H9 (cell line): ENCODE measurements at regions not wholly inside any gene's neighbourhood (a gene's known extent, or its start where the extent isn't known, plus 50 kb on each side); places are given as distances from the start of the nearest gene placed in this dataset.

Source experiments
- DNase-seq: peaks from one replicate; pipeline ENCODE4 v3.0.0-alpha.2; 2017
- H2AFZ ChIP-seq: one replicate; pipeline ENCODE4 v1.6.1; 2013; ENCODE audit warnings: mild to moderate bottlenecking, low read length, control low read depth, moderate library complexity
- H2AK5ac ChIP-seq: 2 replicates; pipeline ENCODE4 v1.6.1; 2013; ENCODE audit warnings: low read length, control low read depth, mixed read lengths; ENCODE audit not compliant: insufficient read length
- H2BK120ac ChIP-seq: one replicate; pipeline ENCODE4 v1.6.1; 2013; ENCODE audit warnings: low read depth, mild to moderate bottlenecking, low read length, control low read depth, inconsistent platforms; ENCODE audit not compliant: poor library complexity, severe bottlenecking
- H2BK12ac ChIP-seq: 2 replicates; pipeline ENCODE4 v1.6.1; 2013; ENCODE audit warnings: low read length, control low read depth, mixed read lengths, low read depth; ENCODE audit not compliant: insufficient read length
- H2BK15ac ChIP-seq: 2 replicates; pipeline ENCODE4 v1.6.1; 2013; ENCODE audit warnings: low read depth, low read length, control low read depth
- H2BK20ac ChIP-seq: one replicate; pipeline ENCODE4 v1.6.1; 2013; ENCODE audit warnings: low read depth, mild to moderate bottlenecking, low read length, control low read depth, inconsistent platforms; ENCODE audit not compliant: poor library complexity, severe bottlenecking
- H2BK5ac ChIP-seq: 2 replicates; pipeline ENCODE4 v1.6.1; 2013; ENCODE audit warnings: low read length, control low read depth, mixed read lengths; ENCODE audit not compliant: insufficient read length
- H3K14ac ChIP-seq: 2 replicates; pipeline ENCODE4 v1.6.1; 2013; ENCODE audit warnings: low read length, control low read depth; ENCODE audit not compliant: insufficient read depth
- H3K18ac ChIP-seq: 2 replicates; pipeline ENCODE4 v1.6.1; 2013; ENCODE audit warnings: low read depth, mild to moderate bottlenecking, mixed read lengths, low read length, control low read depth; ENCODE audit not compliant: insufficient read length
- H3K23ac ChIP-seq: 2 replicates; pipeline ENCODE4 v1.6.1; 2013; ENCODE audit warnings: low read length, control low read depth, mixed read lengths, low read depth; ENCODE audit not compliant: insufficient read length
- H3K23me2 ChIP-seq: 2 replicates; pipeline ENCODE4 v1.6.1; 2013; ENCODE audit warnings: low read depth, mild to moderate bottlenecking, mixed read lengths, low read length, control low read depth; ENCODE audit not compliant: insufficient read length, poor library complexity, severe bottlenecking
- H3K27ac ChIP-seq: 2 replicates; pipeline ENCODE4 v1.5.1; 2013; ENCODE audit warnings: low read length, control low read depth, mixed read lengths, low read depth; ENCODE audit not compliant: insufficient read length
- H3K27me3 ChIP-seq: 2 replicates; pipeline ENCODE4 v1.6.1; 2013; ENCODE audit warnings: low read length, control low read depth, inconsistent platforms; ENCODE audit not compliant: insufficient read depth
- H3K4ac ChIP-seq: 2 replicates; pipeline ENCODE4 v1.6.1; 2013; ENCODE audit warnings: low read depth, mild to moderate bottlenecking, control low read depth, inconsistent platforms, low read length, moderate library complexity
- H3K4me1 ChIP-seq: 2 replicates; pipeline ENCODE4 v1.6.1; 2013; ENCODE audit warnings: low read length, control low read depth, inconsistent platforms; ENCODE audit not compliant: insufficient read depth
- H3K4me2 ChIP-seq: 2 replicates; pipeline ENCODE4 v1.6.1; 2013; ENCODE audit warnings: low read length, control low read depth, mixed read lengths; ENCODE audit not compliant: insufficient read length, insufficient read depth
- H3K56ac ChIP-seq: 2 replicates; pipeline ENCODE4 v1.6.1; 2013; ENCODE audit warnings: low read depth, mild to moderate bottlenecking, mixed read lengths, low read length, control low read depth; ENCODE audit not compliant: insufficient read length
- H3K79me1 ChIP-seq: 2 replicates; pipeline ENCODE4 v1.6.1; 2013; ENCODE audit warnings: low read depth, mild to moderate bottlenecking, moderate library complexity, low read length, control low read depth, inconsistent platforms; ENCODE audit not compliant: insufficient read depth, poor library complexity, severe bottlenecking
- H3K79me2 ChIP-seq: 2 replicates; pipeline ENCODE4 v1.6.1; 2013; ENCODE audit warnings: low read length, control low read depth, inconsistent platforms; ENCODE audit not compliant: insufficient read depth
- H3K9ac ChIP-seq: 2 replicates; pipeline ENCODE4 v1.6.1; 2013; ENCODE audit warnings: low read length, control low read depth, mixed read lengths; ENCODE audit not compliant: insufficient read length; ENCODE audit errors: extremely low read depth
- H3K9me3 ChIP-seq: one replicate; pipeline ENCODE4 v1.6.1; 2013; ENCODE audit warnings: low read depth, low read length, inconsistent platforms; ENCODE audit not compliant: control insufficient read depth
- H3T11ph ChIP-seq: one replicate; pipeline ENCODE4 v1.6.1; 2013; ENCODE audit warnings: mild to moderate bottlenecking, low read length, control low read depth, inconsistent platforms
- H4K20me1 ChIP-seq: one replicate; pipeline ENCODE4 v1.6.1; 2013; ENCODE audit not compliant: control insufficient read depth, insufficient read length, insufficient read depth
- H4K5ac ChIP-seq: 2 replicates; pipeline ENCODE4 v1.6.1; 2013; ENCODE audit warnings: low read depth, mild to moderate bottlenecking, mixed read lengths, low read length, control low read depth; ENCODE audit not compliant: insufficient read length
- H4K8ac ChIP-seq: replicated peaks from 2 replicates; pipeline ENCODE4 v1.6.1; 2013; ENCODE audit warnings: low read length, control low read depth, mixed read lengths, low read depth; ENCODE audit not compliant: insufficient read length
- H4K91ac ChIP-seq: 2 replicates; pipeline ENCODE4 v1.6.1; 2013; ENCODE audit warnings: low read depth, mild to moderate bottlenecking, moderate library complexity, mixed read lengths, low read length, control low read depth; ENCODE audit not compliant: insufficient read length
- H3K27ac Mint-ChIP-seq, 3 experiments: 2 replicates in 2 of 3; 3 replicates in 1 of 3; pipeline ENCODE4 v1.8.0; 2020 to 2021; ENCODE audit warnings: mixed read lengths in 3 of 3, mild to moderate bottlenecking in 1 of 3, moderate library complexity in 1 of 3
- H3K27me3 Mint-ChIP-seq: 2 replicates; pipeline ENCODE4 v1.8.0; 2021; ENCODE audit warnings: low read depth, mild to moderate bottlenecking, moderate library complexity, mixed read lengths
- H3K36me3 Mint-ChIP-seq, 3 experiments: 2 replicates in 2 of 3; 3 replicates in 1 of 3; pipeline ENCODE4 v1.8.0; 2020 to 2021; ENCODE audit warnings: low read depth in 3 of 3, mixed read lengths in 3 of 3; ENCODE audit not compliant: insufficient read depth in 1 of 3
- H3K4me1 Mint-ChIP-seq, 2 experiments: 2 replicates each; pipeline ENCODE4 v1.8.0; 2020; ENCODE audit warnings: mixed read lengths in 2 of 2
- H3K4me3 Mint-ChIP-seq, 2 experiments: 2 replicates in 1 of 2; 3 replicates in 1 of 2; pipeline ENCODE4 v1.8.0; 2020 to 2021; ENCODE audit warnings: mild to moderate bottlenecking in 2 of 2, mixed read lengths in 2 of 2, moderate library complexity in 1 of 2
- H3K9me3 Mint-ChIP-seq, 2 experiments: 2 replicates in 1 of 2; 3 replicates in 1 of 2; pipeline ENCODE4 v1.8.0; 2020; ENCODE audit warnings: mild to moderate bottlenecking in 2 of 2, mixed read lengths in 2 of 2, moderate library complexity in 1 of 2
- WGBS: extraction: QIAGEN DNeasy Blood & Tissue Kit; methylation state at CpG from one replicate; pipeline ENCODE4 v1.1.7; 2013; ENCODE audit warnings: missing lambda C conversion rate, low lambda C conversion rate, mixed read lengths; ENCODE audit not compliant: insufficient read length; ENCODE audit errors: extremely low coverage; 5-methylcytosine and 5-hydroxymethylcytosine counted together
- TF ChIP-seq, protein P1 (sequence below): fragments of 200-600 bp; sonication (generic); conservative IDR thresholded peaks from 3 replicates; pipeline ENCODE4 v1.8.0; 2021; ENCODE audit warnings: antibody characterized with exemption, mild to moderate bottlenecking

DNA sequence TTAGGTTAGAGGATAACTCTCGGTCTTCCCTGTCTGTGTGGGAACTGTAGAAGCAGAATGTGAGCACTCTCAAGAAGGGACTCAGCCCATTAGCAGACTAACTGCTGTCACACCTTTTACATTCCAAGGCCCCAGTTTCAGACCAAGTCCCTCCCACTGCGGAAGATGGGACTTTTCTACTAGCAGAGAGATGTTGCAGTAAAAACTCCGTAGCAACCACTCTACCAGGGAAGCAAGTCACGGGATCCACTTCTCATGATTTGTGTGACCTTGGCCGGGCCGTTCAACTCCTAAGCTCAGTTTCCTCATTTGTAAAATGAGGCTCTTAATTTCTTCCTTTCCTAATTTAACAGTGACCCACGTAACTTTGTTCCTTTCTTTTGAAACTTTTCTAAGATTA, 77.1 kb upstream of the SLC4A11 start:
- TF ChIP-seq, protein P1, sequence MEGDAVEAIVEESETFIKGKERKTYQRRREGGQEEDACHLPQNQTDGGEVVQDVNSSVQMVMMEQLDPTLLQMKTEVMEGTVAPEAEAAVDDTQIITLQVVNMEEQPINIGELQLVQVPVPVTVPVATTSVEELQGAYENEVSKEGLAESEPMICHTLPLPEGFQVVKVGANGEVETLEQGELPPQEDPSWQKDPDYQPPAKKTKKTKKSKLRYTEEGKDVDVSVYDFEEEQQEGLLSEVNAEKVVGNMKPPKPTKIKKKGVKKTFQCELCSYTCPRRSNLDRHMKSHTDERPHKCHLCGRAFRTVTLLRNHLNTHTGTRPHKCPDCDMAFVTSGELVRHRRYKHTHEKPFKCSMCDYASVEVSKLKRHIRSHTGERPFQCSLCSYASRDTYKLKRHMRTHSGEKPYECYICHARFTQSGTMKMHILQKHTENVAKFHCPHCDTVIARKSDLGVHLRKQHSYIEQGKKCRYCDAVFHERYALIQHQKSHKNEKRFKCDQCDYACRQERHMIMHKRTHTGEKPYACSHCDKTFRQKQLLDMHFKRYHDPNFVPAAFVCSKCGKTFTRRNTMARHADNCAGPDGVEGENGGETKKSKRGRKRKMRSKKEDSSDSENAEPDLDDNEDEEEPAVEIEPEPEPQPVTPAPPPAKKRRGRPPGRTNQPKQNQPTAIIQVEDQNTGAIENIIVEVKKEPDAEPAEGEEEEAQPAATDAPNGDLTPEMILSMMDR, result no peak
- Histone ChIP-seq H3K27ac (no peak overlapping the region), H4K91ac (no peak overlapping the region), H3K4ac (no peak overlapping the region), H2BK12ac (no peak overlapping the region), H3K79me1 (no peaks in the 10 kb centered on the region), H3K18ac (no peak overlapping the region), H4K20me1 (no peaks in the 10 kb centered on the region), H2AK5ac (no peak overlapping the region), H3K79me2 (no peaks in the 10 kb centered on the region), H3K23ac (no peak overlapping the region), H2BK20ac (no peak overlapping the region), H3T11ph (no peak overlapping the region), H2AFZ (no peak overlapping the region), H4K5ac (no peak overlapping the region), H2BK120ac (no peak overlapping the region), H3K9me3 (no peaks in the 10 kb centered on the region), H3K14ac (no peak overlapping the region), H3K4me2 (no peak overlapping the region), H2BK5ac (no peak overlapping the region), H4K8ac (no peak overlapping the region), H3K23me2 (no peaks in the 10 kb centered on the region), H3K27me3 (no peaks in the 10 kb centered on the region), H3K4me1 (no peaks in the 10 kb centered on the region), H3K56ac (no peak overlapping the region), H3K9ac (no peak overlapping the region), H2BK15ac (no peak overlapping the region)
- Mint-ChIP-seq H3K4me3 (no peak overlapping the region), H3K4me1 (peaks cover 0 to 8% of the 10 kb centered on the region in 2 experiments; a peak in 1 of 4 replicates), H3K36me3 (peaks cover 2 to 13% (median 7%) of the 10 kb centered on the region in 3 experiments; a peak in 5 of 7 replicates), H3K27me3 (no peaks in the 10 kb centered on the region), H3K9me3 (no peaks in the 10 kb centered on the region), H3K27ac (no peak overlapping the region)
- no peak for DNase-seq
- WGBS, result no CpG with 5 or more reads among the region's 7 CpGs
